GM23338 (cell line): ENCODE measurements at regions not wholly inside any gene's neighbourhood (a gene's known extent, or its start where the extent isn't known, plus 50 kb on each side); places are given as distances from the start of the nearest gene placed in this dataset.

Source experiments
- ATAC-seq: fragments of 200-7000 bp; cut with Tn5 transposase; 3 replicates; pipeline ENCODE4 v1.9.1; 2020
- DNase-seq: peaks from one replicate; pipeline ENCODE4 v3.0.0-alpha.2; 2015; ENCODE audit warnings: low spot score
- H2AFZ ChIP-seq: fragments of 200-600 bp; sonication (generic); 2 replicates; pipeline ENCODE4 v1.8.0; 2016; ENCODE audit warnings: antibody characterized with exemption, mild to moderate bottlenecking, moderate library complexity
- H3F3A ChIP-seq: fragments of 200-600 bp; sonication (generic); replicated peaks from 2 replicates; pipeline ENCODE4 v1.8.0; 2017; ENCODE audit warnings: antibody characterized with exemption, mixed run types, low read depth
- H3K27ac ChIP-seq: fragments of 200-600 bp; sonication (generic); 2 replicates; pipeline ENCODE4 v1.6.1; 2016; ENCODE audit warnings: low read depth
- H3K27me3 ChIP-seq: fragments of 200-600 bp; sonication (generic); 2 replicates; pipeline ENCODE4 v1.8.0; 2016; ENCODE audit warnings: mild to moderate bottlenecking, mixed run types, moderate library complexity; ENCODE audit not compliant: insufficient read depth
- H3K36me3 ChIP-seq: fragments of 200-600 bp; sonication (generic); 2 replicates; pipeline ENCODE4 v1.8.0; 2016; ENCODE audit warnings: mild to moderate bottlenecking; ENCODE audit not compliant: insufficient read depth
- H3K4me1 ChIP-seq: fragments of 200-600 bp; sonication (generic); 2 replicates; pipeline ENCODE4 v1.8.0; 2016; ENCODE audit warnings: mild to moderate bottlenecking, moderate library complexity; ENCODE audit not compliant: insufficient read depth
- H3K4me2 ChIP-seq: fragments of 200-600 bp; sonication (generic); 2 replicates; pipeline ENCODE4 v1.7.1; 2017; ENCODE audit warnings: mixed run types
- H3K4me3 ChIP-seq: fragments of 200-600 bp; sonication (generic); 2 replicates; pipeline ENCODE4 v1.6.1; 2016; ENCODE audit warnings: mixed run types
- H3K79me2 ChIP-seq: fragments of 200-600 bp; sonication (generic); replicated peaks from 2 replicates; pipeline ENCODE4 v1.8.0; 2017; ENCODE audit warnings: mild to moderate bottlenecking; ENCODE audit not compliant: insufficient read depth
- H3K9me2 ChIP-seq: fragments of 200-600 bp; sonication (generic); 2 replicates; pipeline ENCODE4 v1.8.0; 2017; ENCODE audit not compliant: insufficient read depth
- H4K20me1 ChIP-seq: fragments of 200-600 bp; sonication (generic); replicated peaks from 2 replicates; pipeline ENCODE4 v1.8.0; 2017; ENCODE audit warnings: mild to moderate bottlenecking; ENCODE audit not compliant: insufficient read depth
- H3K27ac Mint-ChIP-seq: 2 replicates; pipeline ENCODE4 v1.8.0; 2020; ENCODE audit warnings: inconsistent platforms, mild to moderate bottlenecking, moderate library complexity, mixed read lengths
- H3K27me3 Mint-ChIP-seq: 3 replicates; pipeline ENCODE4 v1.8.0; 2022; ENCODE audit warnings: low read depth, mild to moderate bottlenecking, moderate library complexity, mixed read lengths, inconsistent platforms; ENCODE audit not compliant: insufficient read depth, poor library complexity
- H3K36me3 Mint-ChIP-seq: 3 replicates; pipeline ENCODE4 v1.8.0; 2021; ENCODE audit warnings: low read depth, mild to moderate bottlenecking, inconsistent platforms, moderate library complexity, mixed read lengths
- H3K4me1 Mint-ChIP-seq: 3 replicates; pipeline ENCODE4 v1.8.0; 2020; ENCODE audit warnings: mild to moderate bottlenecking, inconsistent platforms, mixed read lengths
- H3K4me3 Mint-ChIP-seq: 3 replicates; pipeline ENCODE4 v1.8.0; 2021; ENCODE audit warnings: moderate library complexity, mild to moderate bottlenecking, inconsistent platforms, mixed read lengths
- H3K9me3 Mint-ChIP-seq: 3 replicates; pipeline ENCODE4 v1.8.0; 2020; ENCODE audit warnings: moderate library complexity, mild to moderate bottlenecking, inconsistent platforms, mixed read lengths
- CREB1 ChIP-seq: fragments of 250-450 bp; sonication (Bioruptor Pico); IDR thresholded peaks from 2 replicates; pipeline ENCODE4 v1.5.0; 2020; ENCODE audit warnings: low read depth, mild to moderate bottlenecking, moderate library complexity
- EZH2phosphoT487 ChIP-seq: fragments of 200-600 bp; sonication (generic); IDR thresholded peaks from one replicate; pipeline ENCODE4 v1.8.1; 2018; ENCODE audit warnings: antibody characterized with exemption; ENCODE audit not compliant: unreplicated experiment
- NANOG ChIP-seq: IDR thresholded peaks from 2 replicates; pipeline ENCODE4 v1.6.1; 2016; ENCODE audit warnings: antibody characterized with exemption, borderline replicate concordance
- REST ChIP-seq: IDR thresholded peaks from one replicate; pipeline ENCODE4 v1.6.1; 2018; ENCODE audit warnings: antibody characterized with exemption; ENCODE audit not compliant: unreplicated experiment
- ZNF114 ChIP-seq: fragments of 250-450 bp; sonication (Bioruptor Pico); IDR thresholded peaks from 2 replicates; pipeline ENCODE4 v1.5.0; 2020; ENCODE audit warnings: mild to moderate bottlenecking, moderate library complexity
- TF ChIP-seq, protein P1 (sequence below): fragments of 250-450 bp; sonication (Bioruptor Pico); IDR thresholded peaks from 2 replicates; pipeline ENCODE4 v1.5.0; 2020; ENCODE audit warnings: mild to moderate bottlenecking, moderate library complexity
- TF ChIP-seq, protein P2 (sequence below), 2 experiments: fragments of 200-600 bp in 1 of 2; sonication (generic) in 1 of 2; conservative IDR thresholded peaks; 2 replicates each; pipeline versions ENCODE4 v1.5.1 to v1.6.1; 2016 to 2017; ENCODE audit warnings: antibody characterized with exemption in 2 of 2, low read depth in 2 of 2, mild to moderate bottlenecking in 2 of 2, moderate library complexity in 1 of 2

DNA sequence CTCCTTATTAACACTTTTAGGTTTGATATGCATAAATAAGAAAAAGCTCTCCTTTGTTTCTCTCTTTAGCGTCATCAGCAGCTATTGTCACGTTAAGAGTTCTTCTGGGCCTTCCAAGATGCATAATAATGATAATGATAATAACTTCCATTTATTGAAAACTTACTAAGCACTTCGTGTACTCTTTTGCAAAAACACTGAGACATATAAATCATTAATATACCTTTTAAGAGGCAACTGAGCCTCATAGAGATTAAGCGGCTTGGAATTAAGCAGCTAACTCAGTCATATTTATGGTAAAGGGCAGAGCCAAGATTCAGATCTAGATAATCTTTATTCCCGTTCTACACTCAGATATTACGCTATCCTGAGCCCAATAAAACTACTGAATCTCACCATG lies 1105.1 kb downstream of the OLFM4 start:
- H3K27me3 Mint-ChIP-seq: peaks cover 11% of the 10 kb centered on the region
- H3K27ac Mint-ChIP-seq: peak overlapping the region; percentile 22; the same call in 1 of the 2 replicates
- no peak overlapping the region for H3K4me3 Mint-ChIP-seq

More for the DNA sequence above, 1105.1 kb downstream of the OLFM4 start:
- no peaks in the 10 kb centered on the region for H3K27me3 ChIP-seq
- ATAC-seq (no peak), DNase-seq (no peak)
- no peaks in the 10 kb centered on the region for H3K36me3 ChIP-seq
- peaks cover 28% of the 10 kb centered on the region for H3K4me1 Mint-ChIP-seq
- H2AFZ ChIP-seq: no peak overlapping the region
- no peaks in the 10 kb centered on the region for H4K20me1 ChIP-seq
- peaks cover 16% of the 10 kb centered on the region for H3K9me3 Mint-ChIP-seq
- peak overlapping the region; percentile 2; the same call in 1 of the 2 replicates for H3K27ac ChIP-seq
- H3K4me1 ChIP-seq: peaks cover 26% of the 10 kb centered on the region
- H3F3A ChIP-seq: no peaks in the 10 kb centered on the region
- 0 out of 2 replicates have a peak overlapping the region, but pooled peaks have one; percentile 6 for H3K4me3 ChIP-seq
- TF ChIP-seq, protein P1, sequence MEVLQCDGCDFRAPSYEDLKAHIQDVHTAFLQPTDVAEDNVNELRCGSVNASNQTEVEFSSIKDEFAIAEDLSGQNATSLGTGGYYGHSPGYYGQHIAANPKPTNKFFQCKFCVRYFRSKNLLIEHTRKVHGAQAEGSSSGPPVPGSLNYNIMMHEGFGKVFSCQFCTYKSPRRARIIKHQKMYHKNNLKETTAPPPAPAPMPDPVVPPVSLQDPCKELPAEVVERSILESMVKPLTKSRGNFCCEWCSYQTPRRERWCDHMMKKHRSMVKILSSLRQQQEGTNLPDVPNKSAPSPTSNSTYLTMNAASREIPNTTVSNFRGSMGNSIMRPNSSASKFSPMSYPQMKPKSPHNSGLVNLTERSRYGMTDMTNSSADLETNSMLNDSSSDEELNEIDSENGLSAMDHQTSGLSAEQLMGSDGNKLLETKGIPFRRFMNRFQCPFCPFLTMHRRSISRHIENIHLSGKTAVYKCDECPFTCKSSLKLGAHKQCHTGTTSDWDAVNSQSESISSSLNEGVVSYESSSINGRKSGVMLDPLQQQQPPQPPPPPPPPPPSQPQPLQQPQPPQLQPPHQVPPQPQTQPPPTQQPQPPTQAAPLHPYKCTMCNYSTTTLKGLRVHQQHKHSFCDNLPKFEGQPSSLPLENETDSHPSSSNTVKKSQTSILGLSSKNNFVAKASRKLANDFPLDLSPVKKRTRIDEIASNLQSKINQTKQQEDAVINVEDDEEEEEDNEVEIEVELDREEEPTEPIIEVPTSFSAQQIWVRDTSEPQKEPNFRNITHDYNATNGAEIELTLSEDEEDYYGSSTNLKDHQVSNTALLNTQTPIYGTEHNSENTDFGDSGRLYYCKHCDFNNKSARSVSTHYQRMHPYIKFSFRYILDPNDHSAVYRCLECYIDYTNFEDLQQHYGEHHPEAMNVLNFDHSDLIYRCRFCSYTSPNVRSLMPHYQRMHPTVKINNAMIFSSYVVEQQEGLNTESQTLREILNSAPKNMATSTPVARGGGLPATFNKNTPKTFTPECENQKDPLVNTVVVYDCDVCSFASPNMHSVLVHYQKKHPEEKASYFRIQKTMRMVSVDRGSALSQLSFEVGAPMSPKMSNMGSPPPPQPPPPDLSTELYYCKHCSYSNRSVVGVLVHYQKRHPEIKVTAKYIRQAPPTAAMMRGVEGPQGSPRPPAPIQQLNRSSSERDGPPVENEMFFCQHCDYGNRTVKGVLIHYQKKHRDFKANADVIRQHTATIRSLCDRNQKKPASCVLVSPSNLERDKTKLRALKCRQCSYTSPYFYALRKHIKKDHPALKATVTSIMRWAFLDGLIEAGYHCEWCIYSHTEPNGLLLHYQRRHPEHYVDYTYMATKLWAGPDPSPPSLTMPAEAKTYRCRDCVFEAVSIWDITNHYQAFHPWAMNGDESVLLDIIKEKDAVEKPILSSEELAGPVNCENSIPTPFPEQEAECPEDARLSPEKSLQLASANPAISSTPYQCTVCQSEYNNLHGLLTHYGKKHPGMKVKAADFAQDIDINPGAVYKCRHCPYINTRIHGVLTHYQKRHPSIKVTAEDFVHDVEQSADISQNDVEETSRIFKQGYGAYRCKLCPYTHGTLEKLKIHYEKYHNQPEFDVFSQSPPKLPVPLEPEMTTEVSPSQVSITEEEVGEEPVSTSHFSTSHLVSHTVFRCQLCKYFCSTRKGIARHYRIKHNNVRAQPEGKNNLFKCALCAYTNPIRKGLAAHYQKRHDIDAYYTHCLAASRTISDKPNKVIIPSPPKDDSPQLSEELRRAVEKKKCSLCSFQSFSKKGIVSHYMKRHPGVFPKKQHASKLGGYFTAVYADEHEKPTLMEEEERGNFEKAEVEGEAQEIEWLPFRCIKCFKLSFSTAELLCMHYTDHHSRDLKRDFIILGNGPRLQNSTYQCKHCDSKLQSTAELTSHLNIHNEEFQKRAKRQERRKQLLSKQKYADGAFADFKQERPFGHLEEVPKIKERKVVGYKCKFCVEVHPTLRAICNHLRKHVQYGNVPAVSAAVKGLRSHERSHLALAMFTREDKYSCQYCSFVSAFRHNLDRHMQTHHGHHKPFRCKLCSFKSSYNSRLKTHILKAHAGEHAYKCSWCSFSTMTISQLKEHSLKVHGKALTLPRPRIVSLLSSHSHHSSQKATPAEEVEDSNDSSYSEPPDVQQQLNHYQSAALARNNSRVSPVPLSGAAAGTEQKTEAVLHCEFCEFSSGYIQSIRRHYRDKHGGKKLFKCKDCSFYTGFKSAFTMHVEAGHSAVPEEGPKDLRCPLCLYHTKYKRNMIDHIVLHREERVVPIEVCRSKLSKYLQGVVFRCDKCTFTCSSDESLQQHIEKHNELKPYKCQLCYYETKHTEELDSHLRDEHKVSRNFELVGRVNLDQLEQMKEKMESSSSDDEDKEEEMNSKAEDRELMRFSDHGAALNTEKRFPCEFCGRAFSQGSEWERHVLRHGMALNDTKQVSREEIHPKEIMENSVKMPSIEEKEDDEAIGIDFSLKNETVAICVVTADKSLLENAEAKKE: no peak
- TF ChIP-seq ZNF114 (CRISPR knock-in tag): no peak
- no peak for TF ChIP-seq EZH2phosphoT487
- TF ChIP-seq CREB1 (CRISPR knock-in tag): no peak
- peak; percentile 81 for TF ChIP-seq NANOG
- TF ChIP-seq, protein P2, sequence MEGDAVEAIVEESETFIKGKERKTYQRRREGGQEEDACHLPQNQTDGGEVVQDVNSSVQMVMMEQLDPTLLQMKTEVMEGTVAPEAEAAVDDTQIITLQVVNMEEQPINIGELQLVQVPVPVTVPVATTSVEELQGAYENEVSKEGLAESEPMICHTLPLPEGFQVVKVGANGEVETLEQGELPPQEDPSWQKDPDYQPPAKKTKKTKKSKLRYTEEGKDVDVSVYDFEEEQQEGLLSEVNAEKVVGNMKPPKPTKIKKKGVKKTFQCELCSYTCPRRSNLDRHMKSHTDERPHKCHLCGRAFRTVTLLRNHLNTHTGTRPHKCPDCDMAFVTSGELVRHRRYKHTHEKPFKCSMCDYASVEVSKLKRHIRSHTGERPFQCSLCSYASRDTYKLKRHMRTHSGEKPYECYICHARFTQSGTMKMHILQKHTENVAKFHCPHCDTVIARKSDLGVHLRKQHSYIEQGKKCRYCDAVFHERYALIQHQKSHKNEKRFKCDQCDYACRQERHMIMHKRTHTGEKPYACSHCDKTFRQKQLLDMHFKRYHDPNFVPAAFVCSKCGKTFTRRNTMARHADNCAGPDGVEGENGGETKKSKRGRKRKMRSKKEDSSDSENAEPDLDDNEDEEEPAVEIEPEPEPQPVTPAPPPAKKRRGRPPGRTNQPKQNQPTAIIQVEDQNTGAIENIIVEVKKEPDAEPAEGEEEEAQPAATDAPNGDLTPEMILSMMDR (conservative IDR thresholded peaks at IDR 0.05; ENCODE audit: low read depth in 2 of 2): no peak
- no peak for TF ChIP-seq REST
- H3K9me2 ChIP-seq: no peaks in the 10 kb centered on the region
- H3K79me2 ChIP-seq: no peaks in the 10 kb centered on the region
- H3K4me2 ChIP-seq: peak overlapping the region; percentile 7; the same call in 1 of the 2 replicates
- H3K36me3 Mint-ChIP-seq: peaks cover 37% of the 10 kb centered on the region
